ENCODE measurements at regions not wholly inside any gene's neighbourhood (a gene's known extent, or its start where the extent isn't known, plus 50 kb on each side); places are given as distances from the start of the nearest gene placed in this dataset.

DNA sequence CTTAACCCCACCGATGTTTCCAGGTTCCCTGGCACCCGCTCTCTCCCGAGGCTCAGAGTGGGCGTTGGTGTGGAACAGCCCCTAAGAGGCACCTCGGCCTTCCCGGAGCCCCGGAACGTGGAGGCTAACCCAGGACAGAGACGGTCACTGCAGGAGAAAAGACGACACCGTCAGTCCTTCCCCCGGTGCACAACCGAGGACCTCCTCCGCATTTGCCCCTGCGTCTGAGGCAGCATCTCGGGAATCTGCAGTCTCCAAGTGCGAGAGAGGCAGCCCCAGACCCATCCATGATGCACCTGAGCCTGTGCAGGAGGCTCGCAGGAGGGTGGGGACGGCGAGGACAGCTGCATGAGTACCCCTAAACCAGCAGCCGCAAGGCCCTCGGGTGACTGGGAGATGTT lies 204.9 kb upstream of the SALL3 start:
- no peak for DNase-seq (ENCODE audit: low read depth)
- TF ChIP-seq, protein P1, sequence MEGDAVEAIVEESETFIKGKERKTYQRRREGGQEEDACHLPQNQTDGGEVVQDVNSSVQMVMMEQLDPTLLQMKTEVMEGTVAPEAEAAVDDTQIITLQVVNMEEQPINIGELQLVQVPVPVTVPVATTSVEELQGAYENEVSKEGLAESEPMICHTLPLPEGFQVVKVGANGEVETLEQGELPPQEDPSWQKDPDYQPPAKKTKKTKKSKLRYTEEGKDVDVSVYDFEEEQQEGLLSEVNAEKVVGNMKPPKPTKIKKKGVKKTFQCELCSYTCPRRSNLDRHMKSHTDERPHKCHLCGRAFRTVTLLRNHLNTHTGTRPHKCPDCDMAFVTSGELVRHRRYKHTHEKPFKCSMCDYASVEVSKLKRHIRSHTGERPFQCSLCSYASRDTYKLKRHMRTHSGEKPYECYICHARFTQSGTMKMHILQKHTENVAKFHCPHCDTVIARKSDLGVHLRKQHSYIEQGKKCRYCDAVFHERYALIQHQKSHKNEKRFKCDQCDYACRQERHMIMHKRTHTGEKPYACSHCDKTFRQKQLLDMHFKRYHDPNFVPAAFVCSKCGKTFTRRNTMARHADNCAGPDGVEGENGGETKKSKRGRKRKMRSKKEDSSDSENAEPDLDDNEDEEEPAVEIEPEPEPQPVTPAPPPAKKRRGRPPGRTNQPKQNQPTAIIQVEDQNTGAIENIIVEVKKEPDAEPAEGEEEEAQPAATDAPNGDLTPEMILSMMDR (conservative IDR thresholded peaks at IDR 0.05; ENCODE audit: low read length): no peak
- no peak overlapping the region for H3K4me3 ChIP-seq (ENCODE audit: low read length)

DNA sequence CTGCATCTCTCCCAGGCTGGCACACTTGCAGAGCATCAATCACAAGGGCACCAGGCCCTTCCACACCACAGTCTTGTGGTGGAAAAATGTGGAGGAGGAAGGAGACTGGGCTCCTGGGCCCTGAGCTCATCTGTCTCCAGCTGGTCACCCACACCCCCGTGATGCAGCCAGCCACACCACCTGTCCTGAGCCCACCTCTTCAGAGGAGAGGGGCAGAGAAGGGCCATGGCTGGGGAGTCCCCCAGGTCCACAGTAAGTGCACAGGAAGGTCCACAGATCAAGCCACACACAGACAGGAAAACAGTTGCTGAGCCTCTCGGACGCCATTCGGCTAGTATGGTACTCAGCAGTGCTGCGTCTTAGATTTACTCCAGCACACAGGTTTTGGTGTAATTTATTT lies 203.5 kb upstream of the SALL3 start:
- TF ChIP-seq, protein P1 (conservative IDR thresholded peaks at IDR 0.05; ENCODE audit: low read length): no peak
- no peak for DNase-seq (ENCODE audit: low read depth)
- no peak overlapping the region for H3K4me3 ChIP-seq (ENCODE audit: low read length)

DNA sequence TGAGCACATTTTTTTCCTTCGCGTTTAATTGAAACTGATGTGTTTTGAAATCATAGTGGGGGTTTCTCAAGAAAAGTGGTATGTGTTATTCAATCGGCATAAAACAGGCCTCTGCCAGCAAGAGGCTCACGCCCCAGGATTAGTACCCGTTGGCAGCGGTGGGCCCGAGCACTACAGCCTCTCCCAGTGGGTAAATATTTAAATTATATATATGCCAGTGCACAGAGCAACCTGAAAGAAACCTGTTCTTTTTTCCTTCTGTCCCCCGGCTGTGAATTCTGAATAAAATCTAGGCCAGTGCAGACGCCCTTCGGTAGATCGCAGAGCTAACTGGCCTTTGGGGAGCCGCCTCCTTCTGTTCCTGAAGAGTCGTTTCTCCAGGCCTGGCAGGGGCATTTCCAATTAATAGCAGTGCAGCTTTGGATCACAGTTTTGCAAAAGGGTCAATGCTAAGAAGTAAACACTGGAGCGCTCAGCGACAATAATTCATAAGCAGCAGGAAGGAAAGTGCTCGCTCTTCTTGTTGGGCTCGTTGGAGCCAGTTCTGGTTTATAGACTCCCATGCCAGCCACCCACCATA lies 202.8 kb upstream of the SALL3 start:
- TF ChIP-seq, protein P1 (conservative IDR thresholded peaks at IDR 0.05; ENCODE audit: low read length): no peak
- H3K4me3 ChIP-seq (ENCODE audit: low read length): no peak overlapping the region
- no peak for DNase-seq (ENCODE audit: low read depth)

DNA sequence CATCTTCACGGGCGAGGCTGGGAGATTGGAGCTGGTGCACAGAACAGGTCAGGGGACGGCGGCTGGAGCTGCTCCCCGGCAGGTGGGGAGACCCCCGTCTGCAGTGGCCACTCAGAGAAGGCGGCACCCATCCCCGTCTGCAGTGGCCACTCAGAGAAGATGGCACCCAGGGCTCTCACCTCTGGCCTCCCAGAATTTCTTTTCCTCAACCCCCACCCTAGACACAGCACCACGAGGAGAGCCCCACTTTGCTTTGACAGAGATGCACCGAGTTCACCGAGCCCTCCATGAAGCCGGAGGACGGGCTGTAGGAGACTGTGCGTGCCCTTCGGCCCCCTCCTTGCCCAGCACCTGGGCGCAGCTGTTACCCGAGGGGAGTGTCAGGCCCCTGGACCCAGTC lies 201.6 kb upstream of the SALL3 start:
- no peak for DNase-seq (ENCODE audit: low read depth)
- no peak overlapping the region for H3K4me3 ChIP-seq (ENCODE audit: low read length)
- TF ChIP-seq, protein P1 (conservative IDR thresholded peaks at IDR 0.05; ENCODE audit: low read length): no peak

DNA sequence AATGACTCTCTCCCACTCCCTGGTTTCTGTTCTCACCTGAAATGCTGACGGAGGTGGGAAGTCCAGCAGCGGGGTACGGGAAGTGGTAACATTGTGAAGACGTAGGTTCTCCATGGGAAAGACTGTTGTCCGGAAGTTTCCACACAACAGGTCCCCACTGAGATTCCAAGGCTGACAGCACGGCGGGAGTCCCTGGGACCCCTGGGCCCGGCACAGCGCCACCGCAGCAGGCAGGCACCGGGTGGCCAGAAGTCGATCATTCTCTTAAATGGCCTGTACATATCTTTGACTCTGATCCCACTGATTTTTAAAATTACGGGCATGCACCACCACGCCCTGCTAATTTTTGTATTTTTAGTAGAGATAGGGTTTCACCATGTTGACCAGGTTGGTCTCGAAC lies 201.0 kb upstream of the SALL3 start:
- TF ChIP-seq, protein P1 (conservative IDR thresholded peaks at IDR 0.05; ENCODE audit: low read length): no peak
- H3K4me3 ChIP-seq (ENCODE audit: low read length): no peak overlapping the region
- DNase-seq (ENCODE audit: low read depth): no peak

DNA sequence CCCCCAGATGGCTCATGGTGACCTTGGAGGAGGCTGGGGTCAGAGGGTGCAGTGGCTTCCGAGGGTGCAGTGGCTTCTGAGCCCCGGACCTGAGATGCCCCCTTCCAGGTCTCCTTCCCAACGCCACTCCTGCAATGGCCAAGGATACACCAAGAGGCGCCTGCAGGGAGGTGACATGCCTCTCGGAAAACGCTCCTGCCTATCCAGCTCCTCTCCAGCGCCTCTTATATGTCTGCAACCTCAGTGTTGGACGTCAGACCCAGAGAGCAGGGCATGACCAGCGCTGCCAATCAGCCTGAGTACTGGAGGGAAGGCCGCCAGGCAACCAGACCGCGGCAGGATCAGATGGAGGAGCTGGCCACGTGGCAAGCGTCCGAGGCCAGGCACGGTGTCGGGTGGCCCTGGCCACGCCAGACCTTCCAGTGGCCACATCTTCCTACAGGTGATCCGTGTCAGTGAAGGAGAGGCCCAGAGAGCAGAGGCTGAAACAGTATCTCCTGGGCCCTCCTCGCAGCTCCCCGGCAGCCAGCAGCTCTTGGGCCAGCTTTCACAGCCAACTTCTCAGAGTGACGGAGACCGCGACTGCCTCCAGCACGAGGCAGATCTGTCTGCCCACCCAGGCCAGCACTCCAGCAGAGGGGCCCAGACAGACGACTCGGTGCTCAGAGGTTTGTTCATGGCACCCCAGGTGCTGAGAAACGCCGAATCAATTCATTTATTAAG lies 199.5 kb upstream of the SALL3 start:
- no peak overlapping the region for H3K4me3 ChIP-seq (ENCODE audit: low read length)
- TF ChIP-seq, protein P1 (conservative IDR thresholded peaks at IDR 0.05; ENCODE audit: low read length): no peak
- no peak for DNase-seq (ENCODE audit: low read depth)

Data from AG10803 (cell line).